GM23248 (cell line): ENCODE measurements at regions not wholly inside any gene's neighbourhood (a gene's known extent, or its start where the extent isn't known, plus 50 kb on each side); places are given as distances from the start of the nearest gene placed in this dataset.

ENCODE experiments used
- DNase-seq: peaks from one replicate; pipeline ENCODE4 v3.0.0-alpha.2; 2015
- H2AFZ ChIP-seq: fragments of 200-600 bp; sonication (generic); 2 replicates; pipeline ENCODE4 v1.6.1; 2016; ENCODE audit warnings: antibody characterized with exemption
- H3F3A ChIP-seq: fragments of 200-600 bp; sonication (generic); 2 replicates; pipeline ENCODE4 v1.6.1; 2016; ENCODE audit warnings: mild to moderate bottlenecking, antibody characterized with exemption, mixed run types; ENCODE audit not compliant: insufficient read depth
- H3K27ac ChIP-seq: fragments of 200-600 bp; sonication (generic); 2 replicates; pipeline ENCODE4 v1.5.1; 2016; ENCODE audit warnings: mild to moderate bottlenecking
- H3K27me3 ChIP-seq: fragments of 200-600 bp; sonication (generic); replicated peaks from 2 replicates; pipeline ENCODE4 v1.6.1; 2016; ENCODE audit warnings: mild to moderate bottlenecking; ENCODE audit not compliant: insufficient read depth
- H3K36me3 ChIP-seq: fragments of 200-600 bp; sonication (generic); 2 replicates; pipeline ENCODE4 v1.6.1; 2016; ENCODE audit warnings: low read depth, mild to moderate bottlenecking
- H3K4me1 ChIP-seq: fragments of 200-600 bp; sonication (generic); 2 replicates; pipeline ENCODE4 v1.6.1; 2016; ENCODE audit warnings: mild to moderate bottlenecking; ENCODE audit not compliant: insufficient read depth
- H3K4me2 ChIP-seq: fragments of 200-600 bp; sonication (generic); one replicate; pipeline ENCODE4 v1.6.1; 2016; ENCODE audit warnings: mild to moderate bottlenecking; ENCODE audit not compliant: unreplicated experiment
- H3K4me3 ChIP-seq: fragments of 200-600 bp; sonication (generic); 2 replicates; pipeline ENCODE4 v1.5.1; 2016; ENCODE audit warnings: mild to moderate bottlenecking
- H3K79me2 ChIP-seq: fragments of 200-600 bp; sonication (generic); 2 replicates; pipeline ENCODE4 v1.6.1; 2016; ENCODE audit warnings: mild to moderate bottlenecking; ENCODE audit not compliant: insufficient read depth
- H3K9ac ChIP-seq: fragments of 200-600 bp; sonication (generic); 2 replicates; pipeline ENCODE4 v1.6.1; 2016; ENCODE audit warnings: mild to moderate bottlenecking
- H3K9me2 ChIP-seq: fragments of 200-600 bp; sonication (generic); 2 replicates; pipeline ENCODE4 v1.6.1; 2016; ENCODE audit warnings: mixed run types, mild to moderate bottlenecking, moderate library complexity; ENCODE audit not compliant: insufficient read depth
- H3K9me3 ChIP-seq: fragments of 200-600 bp; sonication (generic); one replicate; pipeline ENCODE4 v1.6.1; 2017; ENCODE audit warnings: low read depth
- H4K20me1 ChIP-seq: fragments of 200-600 bp; sonication (generic); 2 replicates; pipeline ENCODE4 v1.6.0; 2016; ENCODE audit not compliant: insufficient read depth
- EZH2 ChIP-seq: fragments of 200-600 bp; sonication (generic); IDR thresholded peaks from 2 replicates; pipeline ENCODE4 v1.6.1; 2018; ENCODE audit warnings: antibody characterized with exemption, mild to moderate bottlenecking; ENCODE audit not compliant: insufficient read depth, poor library complexity, severe bottlenecking
- EZH2phosphoT487 ChIP-seq: fragments of 200-600 bp; sonication (generic); IDR thresholded peaks from 2 replicates; pipeline ENCODE4 v1.6.1; 2018; ENCODE audit warnings: antibody characterized with exemption, moderate library complexity, mild to moderate bottlenecking, low read depth; ENCODE audit not compliant: insufficient read depth
- whole genome bisulfite sequencing, 2 experiments: methylation state at CpG; one replicate each; pipeline ENCODE4 v1.1.6; 2015 to 2017; ENCODE audit warnings: low lambda C conversion rate in 2 of 2, low coverage in 1 of 2; ENCODE audit errors: missing lambda C conversion rate in 2 of 2; 5-methylcytosine and 5-hydroxymethylcytosine counted together
- in situ Hi-C: fragments of 300-500 bp; cut with MboI; formaldehyde crosslinking; loops from 2 replicates; pipeline ENCODE4 v1.15.0; 2020

- Histone ChIP-seq H4K20me1 (no peaks in the 10 kb centered on the region), H3K79me2 (no peaks in the 10 kb centered on the region), H3F3A (no peaks in the 10 kb centered on the region), H3K36me3 (no peaks in the 10 kb centered on the region), H3K9me2 (no peaks in the 10 kb centered on the region), H2AFZ (no peak overlapping the region), H3K27me3 (no peaks in the 10 kb centered on the region), H3K27ac (no peak overlapping the region), H3K4me3 (no peak overlapping the region), H3K9me3 (no peaks in the 10 kb centered on the region), H3K4me1 (no peaks in the 10 kb centered on the region), H3K4me2 (no peak overlapping the region), H3K9ac (no peak overlapping the region)
- no peak for DNase-seq
- in situ Hi-C loops, result no loop called here
- WGBS, 2 experiments, result 25 to 29% methylated on average over 3 of the region's 3 CpGs
- TF ChIP-seq EZH2phosphoT487, result no peak
- no peak for TF ChIP-seq EZH2
Observed at GRCh38 chr12:20018406-20018805, 349.9 kb upstream of the PDE3A start.

DNA sequence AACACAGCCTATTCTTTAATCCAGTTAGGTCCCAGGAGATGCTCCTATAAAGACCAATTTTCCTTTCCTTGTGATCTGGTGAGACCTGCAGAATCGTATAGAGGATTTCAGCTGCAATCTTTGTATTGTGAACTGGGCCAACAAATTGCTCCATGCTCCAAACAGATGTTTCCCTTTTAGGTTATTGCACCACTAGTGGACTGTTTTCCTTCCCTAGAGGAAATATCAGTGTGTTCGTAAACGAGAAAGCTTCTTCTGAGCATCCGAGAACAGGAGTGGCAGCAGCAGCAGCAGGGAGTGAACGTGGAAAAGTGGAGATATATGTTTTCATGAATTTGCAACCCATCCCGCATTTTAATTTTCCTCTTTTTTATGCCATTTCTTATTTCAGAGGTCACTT is 344.1 kb upstream of the PDE3A start:
- Histone ChIP-seq H3K36me3 (no peaks in the 10 kb centered on the region), H3K4me1 (no peaks in the 10 kb centered on the region), H4K20me1 (no peaks in the 10 kb centered on the region), H3K9me2 (no peaks in the 10 kb centered on the region; the same call in 1 of the 2 replicates), H2AFZ (peak overlapping the region; percentile 41), H3K9ac (no peak overlapping the region), H3K79me2 (no peaks in the 10 kb centered on the region), H3K27me3 (no peaks in the 10 kb centered on the region), H3F3A (no peaks in the 10 kb centered on the region), H3K4me2 (no peak overlapping the region), H3K4me3 (no peak overlapping the region), H3K27ac (no peak overlapping the region), H3K9me3 (no peaks in the 10 kb centered on the region)
- DNase-seq, result peak; percentile 37
- in situ Hi-C loops, result no loop called here
- 11 to 12% methylated on average over 6 of the region's 6 CpGs for WGBS, 2 experiments
- TF ChIP-seq EZH2phosphoT487, result no peak
- TF ChIP-seq EZH2, result no peak

- H3K27me3 ChIP-seq, result 0 out of 2 replicates have a peak, but pooled peaks cover 3% of the 10 kb centered on the region
- no peaks in the 10 kb centered on the region for H3K36me3 ChIP-seq
- H4K20me1 ChIP-seq, result no peaks in the 10 kb centered on the region
- TF ChIP-seq EZH2 (no peak), EZH2phosphoT487 (no peak)
- in situ Hi-C loops, result no loop called here
- H3K9me3 ChIP-seq, result no peaks in the 10 kb centered on the region
- H3K4me1 ChIP-seq, result no peaks in the 10 kb centered on the region
- no peak overlapping the region for H2AFZ ChIP-seq
- H3K4me3 ChIP-seq, result no peak overlapping the region
- H3K4me2 ChIP-seq, result no peak overlapping the region
- no peak overlapping the region for H3K9ac ChIP-seq
- no peaks in the 10 kb centered on the region for H3K79me2 ChIP-seq
- 33 to 38% methylated on average over 1 of the region's 1 CpG for WGBS, 2 experiments
- H3K27ac ChIP-seq, result no peak overlapping the region
- H3F3A ChIP-seq, result no peaks in the 10 kb centered on the region
- DNase-seq, result no peak
- H3K9me2 ChIP-seq, result no peaks in the 10 kb centered on the region; the same call in 1 of the 2 replicates
Observed at GRCh38 chr12:20028033-20028432, 340.3 kb upstream of the PDE3A start.

DNA sequence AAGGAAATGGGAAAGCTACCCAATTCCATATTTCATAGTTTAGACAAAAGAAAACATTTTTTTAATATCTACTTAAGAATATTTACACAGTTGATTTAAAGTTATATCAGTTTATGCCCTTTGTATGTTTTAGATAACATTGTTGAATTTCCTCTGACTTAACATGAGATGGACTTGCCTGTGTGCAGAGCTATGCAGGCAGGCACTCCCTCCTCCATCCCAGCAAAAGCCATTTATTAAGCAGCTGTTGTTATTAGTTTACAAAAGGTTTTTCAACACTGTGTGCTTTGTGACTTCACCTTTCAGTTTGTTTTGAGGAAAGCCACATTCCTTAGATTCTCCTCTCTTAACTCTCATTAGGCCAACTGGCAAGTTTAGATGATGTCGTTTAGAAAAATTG is 337.5 kb upstream of the PDE3A start:
- Histone ChIP-seq H3K4me2 (no peak overlapping the region), H4K20me1 (no peaks in the 10 kb centered on the region), H3K9me3 (no peaks in the 10 kb centered on the region), H3K36me3 (no peaks in the 10 kb centered on the region), H3K4me3 (no peak overlapping the region), H3K79me2 (no peaks in the 10 kb centered on the region), H2AFZ (no peak overlapping the region), H3F3A (no peaks in the 10 kb centered on the region), H3K4me1 (no peaks in the 10 kb centered on the region), H3K9me2 (no peaks in the 10 kb centered on the region; the same call in 1 of the 2 replicates), H3K9ac (no peak overlapping the region), H3K27me3 (0 out of 2 replicates have a peak, but pooled peaks cover 3% of the 10 kb centered on the region), H3K27ac (no peak overlapping the region)
- TF ChIP-seq EZH2, result no peak
- TF ChIP-seq EZH2phosphoT487, result no peak
- WGBS, 2 experiments, result 84 to 86% methylated on average over 1 of the region's 1 CpG
- no peak for DNase-seq
- in situ Hi-C loops, result no loop called here

GRCh38 chr12:20039562-20039961 is 328.8 kb upstream of the PDE3A start:
- Histone ChIP-seq H3K9me3 (no peaks in the 10 kb centered on the region), H3K9ac (no peak overlapping the region), H3K4me3 (no peak overlapping the region), H4K20me1 (no peaks in the 10 kb centered on the region), H3K4me2 (no peak overlapping the region), H3K4me1 (no peaks in the 10 kb centered on the region), H2AFZ (no peak overlapping the region), H3K27me3 (no peaks in the 10 kb centered on the region; the same call in 1 of the 2 replicates), H3K36me3 (no peaks in the 10 kb centered on the region), H3K27ac (no peak overlapping the region), H3K9me2 (no peaks in the 10 kb centered on the region), H3F3A (peaks cover 1% of the 10 kb centered on the region; the same call in 1 of the 2 replicates), H3K79me2 (no peaks in the 10 kb centered on the region)
- 76 to 80% methylated on average over 4 of the region's 4 CpGs for WGBS, 2 experiments
- TF ChIP-seq EZH2phosphoT487 (no peak), EZH2 (no peak)
- in situ Hi-C loops, result no loop called here
- DNase-seq, result no peak
